GM23338 (cell line): ENCODE measurements at regions not wholly inside any gene's neighbourhood (a gene's known extent, or its start where the extent isn't known, plus 50 kb on each side); places are given as distances from the start of the nearest gene placed in this dataset.

Experiments used
- ATAC-seq: fragments of 200-7000 bp; cut with Tn5 transposase; 3 replicates; pipeline ENCODE4 v1.9.1; 2020
- DNase-seq: peaks from one replicate; pipeline ENCODE4 v3.0.0-alpha.2; 2015; ENCODE audit warnings: low spot score
- H2AFZ ChIP-seq: fragments of 200-600 bp; sonication (generic); 2 replicates; pipeline ENCODE4 v1.8.0; 2016; ENCODE audit warnings: antibody characterized with exemption, mild to moderate bottlenecking, moderate library complexity
- H3F3A ChIP-seq: fragments of 200-600 bp; sonication (generic); replicated peaks from 2 replicates; pipeline ENCODE4 v1.8.0; 2017; ENCODE audit warnings: antibody characterized with exemption, mixed run types, low read depth
- H3K27ac ChIP-seq: fragments of 200-600 bp; sonication (generic); 2 replicates; pipeline ENCODE4 v1.6.1; 2016; ENCODE audit warnings: low read depth
- H3K27me3 ChIP-seq: fragments of 200-600 bp; sonication (generic); 2 replicates; pipeline ENCODE4 v1.8.0; 2016; ENCODE audit warnings: mild to moderate bottlenecking, mixed run types, moderate library complexity; ENCODE audit not compliant: insufficient read depth
- H3K36me3 ChIP-seq: fragments of 200-600 bp; sonication (generic); 2 replicates; pipeline ENCODE4 v1.8.0; 2016; ENCODE audit warnings: mild to moderate bottlenecking; ENCODE audit not compliant: insufficient read depth
- H3K4me1 ChIP-seq: fragments of 200-600 bp; sonication (generic); 2 replicates; pipeline ENCODE4 v1.8.0; 2016; ENCODE audit warnings: mild to moderate bottlenecking, moderate library complexity; ENCODE audit not compliant: insufficient read depth
- H3K4me2 ChIP-seq: fragments of 200-600 bp; sonication (generic); 2 replicates; pipeline ENCODE4 v1.7.1; 2017; ENCODE audit warnings: mixed run types
- H3K4me3 ChIP-seq: fragments of 200-600 bp; sonication (generic); 2 replicates; pipeline ENCODE4 v1.6.1; 2016; ENCODE audit warnings: mixed run types
- H3K79me2 ChIP-seq: fragments of 200-600 bp; sonication (generic); replicated peaks from 2 replicates; pipeline ENCODE4 v1.8.0; 2017; ENCODE audit warnings: mild to moderate bottlenecking; ENCODE audit not compliant: insufficient read depth
- H3K9me2 ChIP-seq: fragments of 200-600 bp; sonication (generic); 2 replicates; pipeline ENCODE4 v1.8.0; 2017; ENCODE audit not compliant: insufficient read depth
- H4K20me1 ChIP-seq: fragments of 200-600 bp; sonication (generic); replicated peaks from 2 replicates; pipeline ENCODE4 v1.8.0; 2017; ENCODE audit warnings: mild to moderate bottlenecking; ENCODE audit not compliant: insufficient read depth
- H3K27ac Mint-ChIP-seq: 2 replicates; pipeline ENCODE4 v1.8.0; 2020; ENCODE audit warnings: inconsistent platforms, mild to moderate bottlenecking, moderate library complexity, mixed read lengths
- H3K27me3 Mint-ChIP-seq: 3 replicates; pipeline ENCODE4 v1.8.0; 2022; ENCODE audit warnings: low read depth, mild to moderate bottlenecking, moderate library complexity, mixed read lengths, inconsistent platforms; ENCODE audit not compliant: insufficient read depth, poor library complexity
- H3K36me3 Mint-ChIP-seq: 3 replicates; pipeline ENCODE4 v1.8.0; 2021; ENCODE audit warnings: low read depth, mild to moderate bottlenecking, inconsistent platforms, moderate library complexity, mixed read lengths
- H3K4me1 Mint-ChIP-seq: 3 replicates; pipeline ENCODE4 v1.8.0; 2020; ENCODE audit warnings: mild to moderate bottlenecking, inconsistent platforms, mixed read lengths
- H3K4me3 Mint-ChIP-seq: 3 replicates; pipeline ENCODE4 v1.8.0; 2021; ENCODE audit warnings: moderate library complexity, mild to moderate bottlenecking, inconsistent platforms, mixed read lengths
- H3K9me3 Mint-ChIP-seq: 3 replicates; pipeline ENCODE4 v1.8.0; 2020; ENCODE audit warnings: moderate library complexity, mild to moderate bottlenecking, inconsistent platforms, mixed read lengths
- CREB1 ChIP-seq: fragments of 250-450 bp; sonication (Bioruptor Pico); IDR thresholded peaks from 2 replicates; pipeline ENCODE4 v1.5.0; 2020; ENCODE audit warnings: low read depth, mild to moderate bottlenecking, moderate library complexity
- CTCF ChIP-seq, 2 experiments: fragments of 200-600 bp in 1 of 2; sonication (generic) in 1 of 2; conservative IDR thresholded peaks; 2 replicates each; pipeline versions ENCODE4 v1.5.1 to v1.6.1; 2016 to 2017; ENCODE audit warnings: antibody characterized with exemption in 2 of 2, low read depth in 2 of 2, mild to moderate bottlenecking in 2 of 2, moderate library complexity in 1 of 2
- EZH2 ChIP-seq: fragments of 200-600 bp; sonication (generic); IDR thresholded peaks from one replicate; pipeline ENCODE4 v1.8.0; 2017; ENCODE audit warnings: antibody characterized with exemption, mild to moderate bottlenecking, low read depth; ENCODE audit not compliant: unreplicated experiment
- EZH2phosphoT487 ChIP-seq: fragments of 200-600 bp; sonication (generic); IDR thresholded peaks from one replicate; pipeline ENCODE4 v1.8.1; 2018; ENCODE audit warnings: antibody characterized with exemption; ENCODE audit not compliant: unreplicated experiment
- JUNB ChIP-seq: IDR thresholded peaks from one replicate; pipeline ENCODE4 v1.6.1; 2016; ENCODE audit warnings: antibody characterized with exemption; ENCODE audit not compliant: unreplicated experiment
- NANOG ChIP-seq: IDR thresholded peaks from 2 replicates; pipeline ENCODE4 v1.6.1; 2016; ENCODE audit warnings: antibody characterized with exemption, borderline replicate concordance
- POLR2AphosphoS5 ChIP-seq: IDR thresholded peaks from 2 replicates; pipeline ENCODE4 v1.6.1; 2016; ENCODE audit warnings: antibody characterized with exemption, low read depth
- REST ChIP-seq: IDR thresholded peaks from one replicate; pipeline ENCODE4 v1.6.1; 2018; ENCODE audit warnings: antibody characterized with exemption; ENCODE audit not compliant: unreplicated experiment
- STAT1 ChIP-seq: IDR thresholded peaks from one replicate; pipeline ENCODE4 v1.6.1; 2016; ENCODE audit warnings: antibody characterized with exemption; ENCODE audit not compliant: unreplicated experiment
- ZNF114 ChIP-seq: fragments of 250-450 bp; sonication (Bioruptor Pico); IDR thresholded peaks from 2 replicates; pipeline ENCODE4 v1.5.0; 2020; ENCODE audit warnings: mild to moderate bottlenecking, moderate library complexity
- ZNF331 ChIP-seq: fragments of 250-450 bp; sonication (Bioruptor Pico); IDR thresholded peaks from 2 replicates; pipeline ENCODE4 v1.5.0; 2020; ENCODE audit warnings: low read depth, mild to moderate bottlenecking, moderate library complexity
- ZNF462 ChIP-seq: fragments of 250-450 bp; sonication (Bioruptor Pico); IDR thresholded peaks from 2 replicates; pipeline ENCODE4 v1.5.0; 2020; ENCODE audit warnings: mild to moderate bottlenecking, moderate library complexity
- TF ChIP-seq, protein P1 (sequence below): IDR thresholded peaks from 2 replicates; pipeline ENCODE4 v1.6.1; 2016; ENCODE audit warnings: antibody characterized with exemption

DNA sequence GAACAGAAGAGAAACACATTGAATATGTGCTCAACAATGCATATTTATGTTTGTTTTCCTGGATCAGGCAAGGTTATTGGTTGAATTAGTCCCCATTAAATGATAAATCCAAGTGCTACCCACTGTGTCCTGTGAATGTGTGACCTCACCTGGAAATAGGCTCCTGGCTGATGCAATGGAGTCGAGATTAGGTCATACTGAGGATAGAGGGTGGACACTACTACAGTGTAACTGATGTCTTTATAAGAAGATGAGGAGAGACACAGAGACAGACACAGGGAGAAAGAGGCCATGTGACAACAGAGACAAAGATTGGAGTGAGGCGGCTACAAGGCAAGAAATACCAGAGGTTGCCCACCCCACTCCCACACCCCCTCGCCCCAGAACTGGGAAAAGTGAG lies 559.3 kb downstream of the C6orf118 start:
- no peaks in the 10 kb centered on the region for H3K4me1 ChIP-seq
- Mint-ChIP-seq H3K9me3 (peaks cover 17% of the 10 kb centered on the region), H3K4me1 (no peaks in the 10 kb centered on the region), H3K27me3 (no peaks in the 10 kb centered on the region), H3K36me3 (peaks cover 11% of the 10 kb centered on the region; the same call in 1 of the 3 replicates), H3K4me3 (no peak overlapping the region), H3K27ac (peak overlapping the region; percentile 59; the same call in 1 of the 2 replicates)
- no peak overlapping the region for H2AFZ ChIP-seq
- H3K4me3 ChIP-seq, result no peak overlapping the region
- no peak overlapping the region for H3K27ac ChIP-seq
- H3K79me2 ChIP-seq, result no peaks in the 10 kb centered on the region
- DNase-seq (no peak), ATAC-seq (no peak)
- no peaks in the 10 kb centered on the region for H3F3A ChIP-seq
- H3K4me2 ChIP-seq, result no peak overlapping the region
- H4K20me1 ChIP-seq, result no peaks in the 10 kb centered on the region
- H3K9me2 ChIP-seq, result peaks cover 3% of the 10 kb centered on the region; the same call in 1 of the 2 replicates
- no peaks in the 10 kb centered on the region for H3K36me3 ChIP-seq
- no peak for TF ChIP-seq REST
- TF ChIP-seq ZNF114 (CRISPR knock-in tag), result no peak
- TF ChIP-seq, protein P1, sequence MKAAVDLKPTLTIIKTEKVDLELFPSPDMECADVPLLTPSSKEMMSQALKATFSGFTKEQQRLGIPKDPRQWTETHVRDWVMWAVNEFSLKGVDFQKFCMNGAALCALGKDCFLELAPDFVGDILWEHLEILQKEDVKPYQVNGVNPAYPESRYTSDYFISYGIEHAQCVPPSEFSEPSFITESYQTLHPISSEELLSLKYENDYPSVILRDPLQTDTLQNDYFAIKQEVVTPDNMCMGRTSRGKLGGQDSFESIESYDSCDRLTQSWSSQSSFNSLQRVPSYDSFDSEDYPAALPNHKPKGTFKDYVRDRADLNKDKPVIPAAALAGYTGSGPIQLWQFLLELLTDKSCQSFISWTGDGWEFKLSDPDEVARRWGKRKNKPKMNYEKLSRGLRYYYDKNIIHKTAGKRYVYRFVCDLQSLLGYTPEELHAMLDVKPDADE, result no peak
- no peak for TF ChIP-seq POLR2AphosphoS5
- TF ChIP-seq STAT1, result no peak
- TF ChIP-seq CTCF (conservative IDR thresholded peaks at IDR 0.05; ENCODE audit: low read depth in 2 of 2), result no peak
- TF ChIP-seq EZH2phosphoT487, result no peak
- no peak for TF ChIP-seq ZNF331 (CRISPR knock-in tag)
- no peak for TF ChIP-seq NANOG
- no peak for TF ChIP-seq EZH2
- no peak for TF ChIP-seq CREB1 (CRISPR knock-in tag)
- no peak for TF ChIP-seq ZNF462 (CRISPR knock-in tag)
- no peak for TF ChIP-seq JUNB
- no peaks in the 10 kb centered on the region for H3K27me3 ChIP-seq
